GM18870 (cell line): ENCODE measurements at regions not wholly inside any gene's neighbourhood (a gene's known extent, or its start where the extent isn't known, plus 50 kb on each side); places are given as distances from the start of the nearest gene placed in this dataset.

Experiments
- ATAC-seq: cut with Tn5 transposase; IDR thresholded peaks from one replicate; pipeline ENCODE4 v1.9.1; 2021; ENCODE audit warnings: moderate library complexity; ENCODE audit not compliant: unreplicated experiment

DNA sequence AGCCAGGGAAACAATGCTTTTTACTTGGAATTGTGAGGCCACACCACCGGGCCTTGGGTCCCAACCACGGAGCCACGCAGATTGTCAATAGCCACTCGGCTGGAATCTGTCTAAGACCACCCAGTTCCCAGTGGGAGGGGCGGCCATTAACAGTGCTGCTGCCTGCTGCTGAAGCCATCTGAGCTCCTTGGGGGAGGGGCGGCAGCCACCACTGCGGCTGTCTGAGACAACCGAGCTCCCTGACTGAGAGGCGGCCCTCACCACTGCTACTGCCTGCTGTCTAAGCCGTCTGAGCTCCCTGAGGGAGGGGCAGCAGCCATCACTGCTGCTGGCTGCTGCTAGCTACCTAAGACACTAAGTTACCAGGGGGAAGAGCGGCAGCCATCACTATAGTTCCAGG lies 64.3 kb downstream of the DMRTA2 start:
- ATAC-seq: no peak

DNA sequence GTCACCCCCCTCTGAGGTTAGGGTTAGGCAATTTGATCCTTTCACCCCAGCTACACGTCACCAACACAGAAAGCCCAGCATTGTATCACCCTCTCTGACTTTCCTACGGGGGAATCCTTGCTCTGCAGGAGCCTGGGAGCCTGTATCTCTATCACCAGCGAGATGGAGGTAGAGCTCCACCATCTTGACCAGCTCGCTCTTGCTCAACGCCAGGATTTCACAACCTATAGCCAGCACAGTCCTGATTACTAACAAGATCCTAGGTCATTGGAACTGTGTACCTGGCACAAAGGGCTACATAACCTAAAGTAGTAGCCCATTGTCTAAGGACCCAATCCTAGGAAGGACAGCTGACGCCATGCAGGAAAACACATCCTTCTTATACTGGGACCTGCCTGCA lies 66.1 kb downstream of the DMRTA2 start:
- no peak for ATAC-seq

DNA sequence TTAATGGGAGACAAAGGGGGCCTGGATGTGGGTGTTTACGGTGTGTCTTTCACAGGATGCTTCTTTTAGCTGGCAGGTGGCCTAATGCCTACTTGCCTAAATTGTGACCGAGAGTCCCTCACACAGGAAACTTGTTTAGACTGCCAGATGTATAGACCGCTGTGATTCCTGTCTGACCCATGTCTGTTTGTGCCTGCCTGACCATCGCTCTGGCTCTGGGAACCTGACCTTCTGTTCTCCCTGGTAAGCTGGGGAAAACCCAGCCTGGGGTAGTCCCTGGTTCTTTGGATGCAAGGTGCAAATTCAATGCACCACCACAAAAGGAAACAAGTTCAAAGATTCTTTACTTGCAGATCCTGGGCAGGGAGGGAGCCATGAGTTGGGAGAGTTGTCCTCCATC lies 68.4 kb downstream of the DMRTA2 start:
- no peak for ATAC-seq

DNA sequence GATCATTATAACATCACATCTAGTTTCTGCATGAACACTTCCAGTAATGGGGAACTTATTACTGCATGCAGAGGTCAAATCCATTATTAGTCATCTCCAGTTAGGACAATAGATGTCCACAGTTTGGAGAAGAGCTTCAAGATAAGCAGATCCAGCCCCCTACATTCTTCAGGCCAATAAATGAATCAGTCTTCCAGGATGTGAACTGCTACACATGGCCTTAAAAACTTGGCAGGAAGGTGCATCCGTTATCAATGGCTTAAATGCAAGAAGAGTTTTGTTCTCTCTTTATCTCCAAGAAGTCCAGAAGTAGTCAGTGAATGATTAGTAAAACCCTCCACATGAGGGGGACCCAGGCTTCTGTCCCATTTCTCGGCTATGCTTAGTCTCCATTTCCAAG lies 70.8 kb downstream of the DMRTA2 start:
- no peak for ATAC-seq

DNA sequence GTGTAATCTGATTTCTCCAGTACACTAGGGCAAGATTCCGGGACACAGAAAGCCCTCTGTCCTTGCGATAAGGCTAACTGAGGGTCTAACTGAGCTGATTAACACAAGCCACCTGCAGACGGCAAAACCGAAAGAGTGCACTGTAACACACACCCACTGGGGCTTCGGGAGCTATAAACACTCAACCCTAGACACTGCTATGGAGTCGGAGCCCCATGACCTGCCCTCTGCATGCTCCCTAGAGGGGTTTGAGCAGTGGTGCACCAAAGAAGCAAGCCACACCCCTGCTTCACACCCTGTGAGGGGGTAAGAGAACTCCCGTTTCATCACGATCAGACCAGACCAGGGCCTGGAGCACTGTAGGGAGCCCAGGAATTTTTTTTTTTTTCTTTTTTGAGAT lies 72.4 kb downstream of the DMRTA2 start:
- no peak for ATAC-seq

DNA sequence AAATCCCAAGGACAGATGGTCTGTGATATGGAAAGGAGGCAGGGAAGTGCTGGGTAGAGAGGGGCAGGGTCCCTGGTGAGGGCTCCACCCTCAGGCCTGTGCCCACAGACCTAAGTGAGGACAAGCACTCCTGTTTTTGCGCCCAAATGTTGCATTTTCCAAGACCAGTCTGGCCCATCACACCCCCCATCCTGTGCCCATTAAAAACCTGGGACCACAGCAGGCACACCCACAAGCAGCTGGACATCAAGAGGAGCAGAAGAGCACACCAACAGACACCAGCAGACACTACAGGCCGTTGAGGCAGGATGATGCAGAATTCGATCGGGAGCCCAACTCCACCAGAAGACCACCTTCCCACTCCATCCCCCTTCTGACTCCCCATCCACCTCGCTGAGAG lies 72.8 kb downstream of the DMRTA2 start:
- ATAC-seq: no peak

DNA sequence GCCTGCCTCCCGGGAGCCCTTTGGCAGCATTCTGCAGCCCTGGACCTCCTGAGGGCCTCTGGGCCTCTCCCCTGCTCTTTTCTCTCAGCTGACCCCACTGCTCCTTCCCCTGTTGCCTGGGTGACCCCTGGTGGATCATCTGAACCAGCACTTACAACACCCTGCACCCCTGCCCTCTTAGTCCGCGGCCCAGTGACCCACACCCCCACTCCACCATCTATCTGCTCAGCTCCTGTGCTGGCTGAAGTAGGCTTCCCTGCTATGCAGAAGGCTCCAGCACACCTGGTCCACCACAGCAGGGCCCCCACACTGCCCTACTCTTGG lies 74.0 kb downstream of the DMRTA2 start:
- no peak for ATAC-seq

DNA sequence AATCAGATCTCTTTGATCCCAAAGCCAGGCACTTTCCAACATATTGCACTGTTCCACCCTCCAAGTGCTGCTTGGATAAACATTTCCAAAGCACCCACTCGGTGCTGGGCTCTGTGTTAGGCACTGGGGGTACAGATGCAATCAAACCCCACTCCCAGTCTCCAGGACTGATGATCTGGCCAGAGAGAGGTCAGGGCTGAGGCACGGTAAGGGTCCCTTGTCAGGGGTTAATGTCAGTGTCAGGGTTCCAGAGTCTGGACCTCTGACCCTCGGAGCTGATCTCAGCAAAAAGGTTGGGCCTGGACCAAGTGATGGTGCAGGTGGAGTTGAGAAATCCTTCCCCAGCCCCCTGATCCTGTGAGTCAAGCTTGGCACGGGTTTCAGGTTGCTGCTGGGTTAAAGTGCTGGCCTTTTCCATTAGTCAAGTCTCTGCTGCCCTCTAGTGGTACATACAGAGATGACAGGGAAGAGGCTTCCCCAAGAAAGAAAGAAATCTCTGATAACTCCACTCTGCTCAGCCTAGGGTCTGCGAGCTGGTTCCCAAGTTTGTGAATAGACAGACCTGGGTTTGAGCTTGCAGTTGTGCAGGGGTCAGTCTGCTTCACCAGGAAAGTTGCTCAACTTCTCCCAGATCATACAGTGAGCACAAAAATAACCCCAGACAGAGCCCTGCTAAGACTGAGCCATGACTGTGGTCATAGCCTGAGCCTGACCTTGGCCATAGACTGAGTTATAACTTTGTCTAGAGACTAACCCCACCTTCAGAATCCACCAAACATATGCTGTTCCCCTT lies 74.6 kb downstream of the DMRTA2 start:
- no peak for ATAC-seq

DNA sequence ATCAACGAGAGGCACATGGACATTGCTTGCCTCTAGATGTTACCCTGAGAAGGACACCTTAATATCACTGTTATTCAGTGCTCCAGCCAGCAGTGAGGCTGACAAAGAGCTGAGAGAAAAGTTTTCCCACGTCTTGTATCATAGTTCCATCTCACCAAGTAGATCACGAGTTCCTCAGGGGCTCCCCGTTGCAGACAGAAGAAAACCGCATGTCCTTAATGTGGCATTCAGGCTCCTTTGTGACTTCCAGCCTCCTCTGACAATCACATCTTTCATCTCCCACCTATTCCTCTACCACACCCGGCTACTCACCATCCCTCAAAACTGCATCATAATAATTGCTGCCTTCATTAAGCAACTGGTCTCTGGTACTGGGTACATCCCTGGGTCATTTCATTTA lies 75.3 kb downstream of the DMRTA2 start:
- ATAC-seq: no peak

DNA sequence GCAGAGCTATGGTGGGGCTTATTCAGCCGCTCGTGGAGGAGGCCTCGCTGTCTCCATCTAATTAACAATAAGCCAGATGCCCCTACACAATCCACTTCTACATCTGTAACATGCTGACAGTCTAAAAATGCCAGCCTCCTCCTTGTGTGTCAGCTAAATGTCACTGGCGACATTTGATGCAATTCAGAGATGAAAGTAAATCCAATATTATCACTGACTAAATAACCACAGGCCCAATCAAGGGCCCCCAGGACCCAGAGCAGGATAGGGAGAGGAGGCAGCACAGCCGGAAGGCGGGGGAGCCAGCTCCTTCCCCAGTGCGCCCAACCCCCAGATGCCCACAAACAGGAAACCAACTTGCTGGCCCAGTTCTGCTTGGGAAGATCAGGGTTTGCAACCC lies 76.6 kb downstream of the DMRTA2 start:
- no peak for ATAC-seq

DNA sequence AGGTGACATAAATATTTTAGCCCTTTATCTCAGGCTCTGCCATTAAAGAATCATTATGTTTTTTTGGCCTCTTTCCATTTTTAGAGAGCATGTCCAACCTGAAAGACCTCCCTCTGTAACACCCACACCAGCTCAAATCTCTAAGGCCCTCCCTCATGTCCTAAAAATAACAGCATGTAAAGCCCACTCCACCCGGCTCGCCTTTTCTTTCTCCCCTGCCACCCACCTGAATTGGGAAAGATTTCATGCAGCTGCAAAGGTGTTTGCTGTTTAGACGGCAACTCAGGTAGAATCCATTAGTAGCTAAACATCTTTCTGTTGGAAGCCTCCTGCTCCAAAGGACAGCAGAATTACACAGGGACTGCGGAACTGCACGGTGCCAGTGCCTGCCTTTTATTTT lies 79.9 kb downstream of the DMRTA2 start:
- ATAC-seq: no peak

DNA sequence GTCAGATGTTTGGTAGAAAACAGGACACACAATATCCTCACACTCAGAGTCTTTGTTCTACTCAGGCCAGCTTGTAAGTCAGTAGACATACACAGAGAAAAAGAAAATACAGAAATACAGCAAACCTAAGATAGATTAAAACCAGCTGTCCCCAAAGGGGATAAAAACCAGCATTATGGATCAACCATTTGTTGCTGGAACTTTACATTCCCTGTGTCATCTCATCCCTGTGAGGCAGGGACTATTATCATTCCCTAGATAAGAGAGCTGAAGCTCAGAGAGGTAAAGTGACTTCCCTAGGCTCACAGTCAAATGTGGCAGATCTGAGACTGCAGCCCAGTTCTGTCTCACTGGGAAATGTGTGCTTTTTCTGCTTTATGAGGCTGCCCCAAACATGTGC lies 80.7 kb downstream of the DMRTA2 start:
- ATAC-seq: no peak

DNA sequence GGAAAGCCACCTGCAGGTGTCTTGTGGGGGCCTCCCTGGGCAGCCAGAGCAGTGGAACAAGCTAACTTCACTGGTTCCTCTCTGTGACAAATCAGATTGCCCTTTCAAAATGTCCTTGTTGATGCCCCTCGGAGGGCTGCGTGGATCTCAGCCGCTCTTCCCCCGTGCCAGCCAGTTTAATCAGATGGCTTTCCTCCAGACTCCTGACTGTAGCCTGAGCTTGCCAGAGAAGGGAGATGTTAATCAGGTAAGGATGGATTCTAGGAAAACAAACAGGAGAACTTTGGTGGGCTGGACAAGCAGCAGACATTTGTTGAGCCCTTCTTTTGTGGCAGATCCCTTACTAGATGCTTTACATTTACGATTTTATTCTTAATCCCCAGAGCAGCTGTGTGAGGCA lies 88.2 kb downstream of the DMRTA2 start:
- no peak for ATAC-seq

DNA sequence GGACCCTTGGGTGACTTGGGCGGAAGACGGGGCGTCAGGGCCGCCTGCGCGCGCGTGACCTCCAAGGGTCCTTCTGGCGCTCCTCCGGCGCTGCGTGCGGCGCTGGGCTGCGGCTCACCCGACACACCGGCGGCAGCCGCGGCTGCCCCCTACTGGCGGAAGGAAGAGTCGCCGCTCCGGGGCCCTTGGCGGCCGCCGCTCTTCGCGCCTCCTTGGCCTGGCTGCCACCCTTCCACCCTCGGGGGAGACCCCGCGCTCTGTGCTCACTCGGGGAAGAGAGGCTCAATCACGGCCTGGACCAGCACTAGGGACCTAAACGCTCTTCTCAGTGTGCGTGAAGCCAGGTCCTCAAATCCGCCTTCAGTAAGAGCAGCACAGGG lies 89.7 kb downstream of the DMRTA2 start:
- no peak for ATAC-seq

DNA sequence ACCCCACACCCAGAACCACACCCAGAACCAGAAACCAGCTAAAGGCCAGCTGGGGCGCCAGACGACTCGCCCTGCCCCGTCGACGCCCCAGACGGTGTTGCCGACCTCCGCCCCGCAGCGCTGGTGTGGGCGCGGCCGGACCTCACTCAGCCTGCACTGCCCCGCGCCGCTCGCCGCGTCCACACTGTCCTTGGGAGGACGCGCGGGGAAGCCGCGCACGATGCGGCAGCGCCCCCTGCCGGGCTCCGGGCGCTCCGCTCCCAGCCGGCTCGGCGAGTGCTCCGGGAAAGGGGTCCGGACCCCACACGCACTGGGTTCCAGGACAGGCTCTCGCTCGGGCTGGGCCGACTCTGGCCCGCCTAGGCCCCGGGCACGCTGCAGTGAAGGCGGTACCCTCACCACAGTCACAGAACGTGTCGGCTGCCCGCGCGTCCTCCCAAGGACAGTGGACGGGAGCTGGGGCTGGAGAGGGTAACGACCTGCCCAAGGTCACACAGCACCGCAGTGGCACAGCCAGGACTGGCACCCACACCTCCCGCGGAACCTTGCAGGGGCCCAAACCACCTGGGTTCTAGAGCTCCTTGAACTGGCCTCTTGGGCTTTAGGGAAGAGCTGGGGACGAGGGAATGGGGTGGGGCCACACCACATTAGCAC lies 90.2 kb downstream of the DMRTA2 start:
- ATAC-seq: no peak

DNA sequence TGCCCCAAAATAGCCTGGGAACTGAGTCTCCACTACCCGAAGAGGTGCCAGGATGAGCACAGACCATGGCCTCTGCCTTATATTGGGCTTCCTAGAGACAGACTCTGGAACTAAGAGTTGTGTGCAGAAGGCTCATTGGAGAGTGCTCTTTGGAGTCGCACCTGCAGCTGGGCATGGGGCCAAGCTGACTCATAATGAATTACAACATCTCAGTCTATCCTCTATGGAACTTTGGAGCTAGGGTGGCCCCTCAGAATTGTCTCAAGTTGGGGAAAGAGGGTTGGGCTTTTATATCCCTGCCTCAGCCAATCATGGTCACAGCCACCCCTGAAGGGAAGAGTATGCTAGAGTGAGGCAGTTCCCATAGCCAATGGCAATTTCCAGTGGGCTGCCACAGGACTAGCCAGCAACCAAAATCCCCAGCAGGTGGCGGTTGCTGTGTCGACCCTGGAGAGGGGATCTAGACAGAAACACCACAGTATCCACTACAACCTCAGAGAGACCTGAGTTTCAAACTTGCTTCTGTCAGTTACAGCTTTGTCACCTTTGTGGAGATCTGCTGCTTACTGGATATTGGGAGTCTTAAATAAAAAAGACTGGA lies 93.8 kb downstream of the DMRTA2 start:
- no peak for ATAC-seq

DNA sequence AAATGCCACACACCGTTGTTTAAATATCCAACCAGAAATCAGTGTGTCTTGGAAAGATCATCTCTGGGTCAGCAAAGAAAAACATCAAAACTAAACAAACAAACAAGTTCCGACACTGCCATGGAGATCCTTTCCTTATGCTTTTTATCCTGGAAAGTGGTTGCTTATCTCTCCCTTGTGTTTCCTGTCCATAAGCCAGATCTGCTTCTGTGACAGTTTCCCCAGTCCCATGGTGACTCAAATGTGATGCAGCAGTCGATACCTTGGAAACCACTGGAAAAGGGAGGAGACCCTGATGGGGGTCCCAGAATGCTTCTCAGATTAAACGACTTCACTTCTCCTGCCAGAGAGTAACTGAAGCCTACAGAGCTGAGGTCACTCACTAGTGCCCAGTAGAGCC lies 94.7 kb downstream of the DMRTA2 start:
- no peak for ATAC-seq

DNA sequence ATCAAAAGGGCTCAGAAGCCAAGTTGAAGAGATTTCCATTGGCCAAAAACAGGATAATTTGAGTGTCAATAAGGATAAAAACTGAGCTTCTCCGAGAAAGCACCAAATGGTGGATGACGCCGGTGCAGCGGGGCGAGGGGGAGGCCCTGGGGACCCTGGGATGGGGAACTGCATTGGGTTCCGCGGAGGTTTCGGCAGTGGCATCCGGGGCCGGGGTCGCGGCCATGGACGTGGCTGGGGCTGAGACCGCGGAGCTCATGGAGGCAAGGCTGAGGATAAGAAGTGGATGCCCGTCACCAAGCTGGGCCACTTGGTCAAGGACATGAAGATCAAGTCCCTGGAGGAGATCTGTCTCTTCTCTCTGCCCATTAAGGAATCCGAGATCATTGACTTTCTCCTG lies 97.2 kb downstream of the DMRTA2 start:
- no peak for ATAC-seq

DNA sequence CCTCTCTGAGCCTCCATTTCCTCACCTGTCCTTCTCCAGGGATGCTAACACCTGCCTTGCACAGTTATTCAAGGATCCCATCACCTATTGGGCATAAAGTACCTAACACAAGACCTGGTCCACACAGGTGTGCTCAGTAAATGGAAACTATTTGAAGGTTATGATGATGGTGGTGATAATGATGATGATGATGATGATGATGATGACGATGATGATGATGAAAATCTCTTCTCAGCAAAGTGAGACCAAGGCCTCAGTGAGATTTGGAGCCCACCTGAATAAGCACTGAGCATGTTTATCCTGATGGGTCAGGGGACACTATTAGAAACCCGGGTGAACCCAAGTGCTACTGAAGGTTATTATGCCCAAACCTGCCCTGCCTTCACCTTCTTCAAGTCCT lies 100.7 kb downstream of the DMRTA2 start:
- ATAC-seq: no peak

DNA sequence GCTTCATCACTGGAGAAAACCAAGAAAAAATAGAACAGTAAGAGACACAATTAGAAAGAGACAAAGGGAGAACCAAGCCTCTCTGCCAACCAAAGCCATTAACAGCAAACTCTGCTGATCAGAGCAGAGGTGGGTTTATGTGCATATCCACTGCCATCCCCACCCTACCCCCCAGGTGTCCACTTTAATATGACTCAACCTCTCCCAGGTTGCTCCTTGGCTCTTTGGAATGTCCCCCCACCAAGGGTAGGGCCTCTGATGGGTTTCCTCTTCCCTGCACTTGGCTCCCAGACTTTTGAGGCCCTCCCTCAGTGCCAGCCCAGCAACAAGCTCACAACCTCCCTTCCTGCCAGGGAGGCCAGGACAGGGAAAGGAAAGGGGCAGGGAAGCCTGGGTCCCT lies 104.8 kb downstream of the DMRTA2 start:
- ATAC-seq: no peak

DNA sequence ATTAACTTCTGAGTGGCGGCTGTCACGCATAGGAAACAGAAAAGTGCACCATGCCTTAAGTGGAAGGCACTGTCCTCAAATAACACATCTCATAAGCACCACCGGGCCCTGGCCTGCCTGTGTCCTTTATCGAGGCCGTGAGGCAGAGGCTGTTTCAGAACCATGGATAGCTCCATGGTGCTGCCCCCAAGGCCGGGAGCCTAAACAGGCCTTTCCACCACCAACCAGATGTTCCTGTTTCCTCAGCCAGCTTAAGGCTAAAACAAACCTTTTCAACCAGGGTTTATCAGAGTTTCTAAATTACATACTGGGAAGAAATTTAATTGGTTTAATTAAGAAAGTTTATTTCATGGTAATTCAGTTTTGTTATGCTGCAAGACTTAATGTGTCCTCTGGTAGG lies 114.4 kb downstream of the DMRTA2 start:
- ATAC-seq: no peak

DNA sequence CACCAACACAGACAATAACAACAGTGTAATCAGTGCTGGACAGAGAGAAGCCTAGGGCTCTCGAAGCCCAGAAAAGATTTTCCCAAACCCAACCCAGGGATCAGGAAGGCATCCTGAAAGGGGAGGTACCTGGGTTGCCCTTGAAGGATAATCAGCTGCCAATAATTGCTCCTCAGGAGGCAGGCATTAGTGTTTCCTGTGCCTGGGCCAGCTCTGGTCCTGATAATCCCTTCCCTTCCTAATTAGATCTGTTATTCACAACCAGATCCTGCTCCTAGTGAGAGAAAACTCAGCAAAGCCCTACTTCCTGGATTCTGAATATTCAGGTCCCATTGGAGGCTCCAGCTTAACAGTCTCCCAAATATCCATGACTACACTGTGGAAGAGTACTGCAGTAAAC lies 117.4 kb downstream of the DMRTA2 start:
- ATAC-seq: no peak

DNA sequence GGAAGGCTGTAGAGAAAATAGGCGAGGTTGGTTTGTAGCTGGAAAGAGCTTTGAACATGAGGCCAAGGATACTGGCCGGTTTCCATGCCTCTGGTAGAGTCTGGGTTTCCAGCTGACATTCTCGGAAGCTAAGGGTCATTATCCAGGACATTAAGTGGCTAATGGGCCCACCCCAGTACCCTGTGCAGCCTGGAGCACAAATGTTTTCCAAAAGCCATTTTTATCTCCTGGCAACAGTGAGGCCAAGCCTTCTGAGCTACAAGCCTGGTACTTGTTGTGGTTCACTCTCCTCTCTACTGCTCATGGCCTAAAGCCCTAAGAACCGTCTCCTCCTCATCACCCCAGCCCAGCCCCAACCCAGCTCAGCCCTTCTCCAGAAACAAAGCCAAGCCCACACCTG lies 122.9 kb downstream of the DMRTA2 start:
- no peak for ATAC-seq
